Mesothelial cell of epicardium (in vitro differentiated cells): ENCODE measurements at regions not wholly inside any gene's neighbourhood (a gene's known extent, or its start where the extent isn't known, plus 50 kb on each side); places are given as distances from the start of the nearest gene placed in this dataset.
"Not testable (repeated sequence)": the region's sequence is repeated elsewhere in the genome, so short reads cannot be mapped to it uniquely, and the experiment has no call there.

Source experiments
- DNase-seq, 2 experiments: peaks; one replicate each; pipeline ENCODE4 v3.0.0; 2021; ENCODE audit warnings: low spot score in 2 of 2; ENCODE audit not compliant: unreplicated experiment in 2 of 2
- H3K27ac Mint-ChIP-seq: 2 replicates; pipeline ENCODE4 v1.8.0; 2021; ENCODE audit warnings: mixed read lengths
- H3K27me3 Mint-ChIP-seq: 2 replicates; pipeline ENCODE4 v1.8.0; 2021; ENCODE audit warnings: low read depth, mixed read lengths
- H3K36me3 Mint-ChIP-seq: 2 replicates; pipeline ENCODE4 v1.8.0; 2021; ENCODE audit warnings: mixed read lengths
- H3K4me1 Mint-ChIP-seq: 2 replicates; pipeline ENCODE4 v1.8.0; 2021; ENCODE audit warnings: mixed read lengths
- H3K4me3 Mint-ChIP-seq: 2 replicates; pipeline ENCODE4 v1.8.0; 2021; ENCODE audit warnings: mild to moderate bottlenecking, moderate library complexity, mixed read lengths
- H3K9me3 Mint-ChIP-seq: 2 replicates; pipeline ENCODE4 v1.8.0; 2021; ENCODE audit warnings: mixed read lengths
- CTCF ChIP-seq: fragments of 200-600 bp; sonication (generic); IDR thresholded peaks from one replicate; pipeline ENCODE4 v1.5.0; 2021; ENCODE audit warnings: antibody characterized with exemption; ENCODE audit not compliant: unreplicated experiment

- H3K36me3 Mint-ChIP-seq = no peaks in the 10 kb centered on the region
- no peak overlapping the region for H3K27ac Mint-ChIP-seq
- H3K9me3 Mint-ChIP-seq = peaks cover 54% of the 10 kb centered on the region
- no peaks in the 10 kb centered on the region for H3K27me3 Mint-ChIP-seq
- no peak overlapping the region for H3K4me3 Mint-ChIP-seq
- no peak for TF ChIP-seq CTCF
- DNase-seq = no peak
- H3K4me1 Mint-ChIP-seq = no peaks in the 10 kb centered on the region
Measured at GRCh38 chr5:50292735-50293394, 148.2 kb downstream of the EMB start.

GRCh38 chr5:50280461-50280860 is 160.6 kb downstream of the EMB start:
- not testable (repeated sequence) for H3K4me1 Mint-ChIP-seq, H3K36me3 Mint-ChIP-seq, H3K27me3 Mint-ChIP-seq, DNase-seq, H3K4me3 Mint-ChIP-seq, H3K27ac Mint-ChIP-seq
- H3K9me3 Mint-ChIP-seq = peaks cover 62% of the 10 kb centered on the region
